Heart left ventricle (tissue), 16 donors: ENCODE measurements at regions not wholly inside any gene's neighbourhood (a gene's known extent, or its start where the extent isn't known, plus 50 kb on each side); places are given as distances from the start of the nearest gene placed in this dataset.

ENCODE experiments used
- ATAC-seq, 4 donors: fragments of 200-7000 bp; cut with Tn5 transposase; one replicate each; pipeline ENCODE4 v1.9.1; 2020 to 2022; ENCODE audit warnings: moderate library complexity in 4 of 4, mild to moderate bottlenecking in 3 of 4, moderate number of reproducible peaks in 1 of 4
- DNase-seq, 5 donors: peaks; one replicate each; pipeline ENCODE4 v3.0.0-alpha.2; 2020
- H3K27ac ChIP-seq, 12 donors: fragments of 200-600 bp; sonication (generic) in 4 of 12; one replicate each; pipeline versions ENCODE4 v1.5.0 to v1.8.0; 2016 to 2022; ENCODE audit warnings: mild to moderate bottlenecking in 2 of 12
- H3K27me3 ChIP-seq, 9 donors: fragments of 200-600 bp; sonication (generic) in 2 of 9; one replicate each; pipeline versions ENCODE4 v1.5.1 to v1.8.0; 2016 to 2022; ENCODE audit warnings: mild to moderate bottlenecking in 3 of 9
- H3K36me3 ChIP-seq, 9 donors: fragments of 200-600 bp; sonication (generic) in 2 of 9; one replicate each; pipeline versions ENCODE4 v1.5.0 to v1.8.0; 2018 to 2022; ENCODE audit warnings: mild to moderate bottlenecking in 2 of 9
- H3K4me1 ChIP-seq, 12 donors: fragments of 200-600 bp; sonication (generic) in 4 of 12; one replicate each; pipeline versions ENCODE4 v1.5.0 to v1.8.0; 2016 to 2022; ENCODE audit warnings: mild to moderate bottlenecking in 3 of 12
- H3K4me3 ChIP-seq, 12 donors: fragments of 200-600 bp; sonication (generic) in 4 of 12; one replicate each; pipeline versions ENCODE4 v1.5.0 to v1.8.0; 2017 to 2022; ENCODE audit warnings: mild to moderate bottlenecking in 9 of 12, moderate library complexity in 4 of 12
- H3K9me3 ChIP-seq, 12 donors: fragments of 200-600 bp; sonication (generic) in 4 of 12; one replicate each; pipeline versions ENCODE4 v1.5.0 to v1.8.0; 2016 to 2022; ENCODE audit warnings: mild to moderate bottlenecking in 1 of 12
- CTCF ChIP-seq, 12 donors: fragments of 200-600 bp; sonication (generic) in 4 of 12; IDR thresholded peaks; one replicate each; pipeline versions ENCODE4 v1.5.0 to v1.8.0; 2018 to 2022; ENCODE audit warnings: antibody characterized with exemption in 12 of 12, mild to moderate bottlenecking in 5 of 12
- POLR2A ChIP-seq, 2 donors: fragments of 450-650 bp; IDR thresholded peaks; one replicate each; pipeline ENCODE4 v1.6.1; 2017; ENCODE audit warnings: antibody characterized with exemption in 2 of 2, mild to moderate bottlenecking in 2 of 2, moderate library complexity in 2 of 2
- WGBS, 4 donors: extraction: QIAGEN DNeasy Blood & Tissue Kit in 2 of 4; methylation state at CpG; one replicate each; pipeline versions ENCODE4 v1.1.5 to v1.1.7; 2013 to 2018; 5-methylcytosine and 5-hydroxymethylcytosine counted together
- intact Hi-C, 10 donors: fragments of 100-400 bp; cut with DNase I; formaldehyde crosslinking; loops; one replicate each; pipeline versions ENCODE4 v1.11.1 to v1.14.2; 2022
- donor health status: ischemic (EF 13 %, LVEDD 7.1; RV severe dilation, severe dysfunction).
- donor health status: healthy with polysubstance abuse.
- donor health status: DM: no; HTN: yes; CAD: no.
- donor health status: DM: no; HTN: no; CAD: no.
- donor health status: ischemic (EF 25% LVEDD 6.9; RV normal size, moderate dysfunction).
- donor health status: ischemic (EF 25% LVEDD 5.7; RV mildly dilated, moderate dysfunction).
- donor health status: healthy.
- donor health status: DM: yes; HTN: yes; CAD: no.
- donor health status: ischemic (EF 35%, LVEDD 5.7; RV mildly dilated, moderate dysfunction).
- donor health status: nonischemic (EF 11% LVEDD 7.7; RV severe dilation, severe dysfunction).
- donor health status: DM: yes; HTN: yes; CAD: no.
- donor health status: PGD.
- donor health status: ischemic (EF 29% LVEDD 5.4; RV normal size, mild dysfunction).
- donor health status: nonischemic (EF 23%, LVEDD 6.1; RV moderate dilation, normal function).

GRCh38 chr7:18081617-18082016, 54.0 kb upstream of the PRPS1L1 start:
- intact Hi-C loops, result loop anchor here in 4 of 10 donors (10.0 kb wide), 5 partner anchors 73 to 253 kb away; no protein-coding TSS in a partner anchor
- H3K27ac ChIP-seq, result no peak overlapping the region

GRCh38 chr7:18082169-18082568, 54.5 kb upstream of the PRPS1L1 start:
- TF ChIP-seq POLR2A (IDR thresholded peaks at IDR 0.05) (no peak), CTCF (IDR thresholded peaks at IDR 0.05) (no peak)
- Histone ChIP-seq H3K27me3 (peaks cover 0 to 17% (median 0%) of the 10 kb centered on the region in 9 donors), H3K36me3 (no peaks in the 10 kb centered on the region), H3K4me3 (no peak overlapping the region), H3K4me1 (peaks cover 0 to 10% (median 3%) of the 10 kb centered on the region in 12 donors), H3K27ac (no peak overlapping the region), H3K9me3 (peaks cover 0 to 28% (median 12%) of the 10 kb centered on the region in 12 donors)
- ATAC-seq (no peak), DNase-seq (no peak)
- intact Hi-C loops, result loop anchor here in 4 of 10 donors (10.0 kb wide), 5 partner anchors 73 to 253 kb away; no protein-coding TSS in a partner anchor
- 79 to 100% (median 97%) methylated on average over 2 of the region's 2 CpGs for WGBS, 4 donors

More at GRCh38 chr7:18081617-18082016, 54.0 kb upstream of the PRPS1L1 start:
- H3K27me3 ChIP-seq, result peaks cover 0 to 13% (median 0%) of the 10 kb centered on the region in 9 donors
- no peaks in the 10 kb centered on the region for H3K36me3 ChIP-seq
- H3K4me1 ChIP-seq, result peaks cover 0 to 9% (median 3%) of the 10 kb centered on the region in 12 donors
- ATAC-seq (no peak), DNase-seq (no peak)
- peaks cover 0 to 28% (median 12%) of the 10 kb centered on the region in 12 donors for H3K9me3 ChIP-seq
- TF ChIP-seq POLR2A (IDR thresholded peaks at IDR 0.05) (no peak), CTCF (IDR thresholded peaks at IDR 0.05) (no peak)
- H3K4me3 ChIP-seq, result no peak overlapping the region

GRCh38 chr7:18086165-18087025, 58.7 kb upstream of the PRPS1L1 start:
- ATAC-seq, result peak; percentile 24 to 89 (median 78)
- TF ChIP-seq CTCF (IDR thresholded peaks at IDR 0.05) (peak in 7 of 12 donors; percentile 13 to 45 (median 27)), POLR2A (IDR thresholded peaks at IDR 0.05) (no peak)
- WGBS, 4 donors, result 1% methylated on average over 66 to 108 of the region's 108 CpGs
- DNase-seq, result peak; percentile 39 to 71 (median 66)
- intact Hi-C loops, result loop anchor here in 4 of 10 donors (5.0 to 10.0 kb wide), 6 partner anchors 68 to 248 kb away; no protein-coding TSS in a partner anchor
- Histone ChIP-seq H3K9me3 (peaks cover 0 to 12% (median 8%) of the 10 kb centered on the region in 12 donors), H3K27ac (peak overlapping the region in 10 of 12 donors; percentile 4 to 83 (median 74)), H3K4me1 (peaks cover 0 to 18% (median 9%) of the 10 kb centered on the region in 12 donors), H3K4me3 (peak overlapping the region; percentile 64 to 93 (median 83)), H3K36me3 (no peaks in the 10 kb centered on the region), H3K27me3 (peaks cover 0 to 23% (median 0%) of the 10 kb centered on the region in 9 donors)
